Activated naive CD8-positive, alpha-beta T cell treated with anti-CD3 and anti-CD28 coated beads for 36 hours (primary cell): ENCODE measurements at regions not wholly inside any gene's neighbourhood (a gene's known extent, or its start where the extent isn't known, plus 50 kb on each side); places are given as distances from the start of the nearest gene placed in this dataset.

Experiments
- DNase-seq: peaks from one replicate; pipeline ENCODE4 v3.0.0; 2021
- H3K27ac Mint-ChIP-seq: one replicate; pipeline ENCODE4 v1.8.0; 2022; ENCODE audit warnings: mild to moderate bottlenecking, moderate library complexity, mixed read lengths
- H3K27me3 Mint-ChIP-seq: one replicate; pipeline ENCODE4 v1.8.0; 2022; ENCODE audit warnings: mild to moderate bottlenecking, mixed read lengths
- H3K36me3 Mint-ChIP-seq: one replicate; pipeline ENCODE4 v1.8.0; 2021; ENCODE audit warnings: mild to moderate bottlenecking, mixed read lengths
- H3K4me1 Mint-ChIP-seq: one replicate; pipeline ENCODE4 v1.8.0; 2021; ENCODE audit warnings: mixed read lengths
- H3K4me3 Mint-ChIP-seq: one replicate; pipeline ENCODE4 v1.8.0; 2022; ENCODE audit warnings: mild to moderate bottlenecking, moderate library complexity, mixed read lengths
- H3K9me3 Mint-ChIP-seq: one replicate; pipeline ENCODE4 v1.8.0; 2022; ENCODE audit warnings: mixed read lengths

DNA sequence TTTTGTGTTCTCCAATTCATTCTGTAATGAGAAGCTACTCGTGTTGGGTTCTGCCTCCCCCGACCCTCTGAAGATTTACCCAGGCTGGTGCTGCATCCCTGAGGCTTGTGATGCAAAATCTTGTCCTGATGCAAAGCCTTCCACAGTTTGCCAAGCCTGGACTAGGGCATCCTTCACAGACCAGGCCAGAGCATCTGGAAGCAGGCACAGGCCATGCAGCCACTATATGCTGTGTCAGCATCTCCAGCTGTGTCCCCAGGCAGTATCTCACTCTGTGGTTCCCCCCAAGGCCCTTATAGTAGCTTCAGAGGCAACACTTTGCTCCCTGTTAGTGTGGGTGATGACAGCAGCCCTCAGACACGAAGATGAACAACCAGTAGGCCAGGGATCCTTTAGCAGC lies 77.3 kb upstream of the RCN1 start:
- Mint-ChIP-seq H3K4me1 (no peaks in the 10 kb centered on the region), H3K9me3 (no peaks in the 10 kb centered on the region), H3K36me3 (no peaks in the 10 kb centered on the region), H3K4me3 (no peak overlapping the region), H3K27ac (no peak overlapping the region), H3K27me3 (peaks cover 18% of the 10 kb centered on the region)
- DNase-seq = no peak

DNA sequence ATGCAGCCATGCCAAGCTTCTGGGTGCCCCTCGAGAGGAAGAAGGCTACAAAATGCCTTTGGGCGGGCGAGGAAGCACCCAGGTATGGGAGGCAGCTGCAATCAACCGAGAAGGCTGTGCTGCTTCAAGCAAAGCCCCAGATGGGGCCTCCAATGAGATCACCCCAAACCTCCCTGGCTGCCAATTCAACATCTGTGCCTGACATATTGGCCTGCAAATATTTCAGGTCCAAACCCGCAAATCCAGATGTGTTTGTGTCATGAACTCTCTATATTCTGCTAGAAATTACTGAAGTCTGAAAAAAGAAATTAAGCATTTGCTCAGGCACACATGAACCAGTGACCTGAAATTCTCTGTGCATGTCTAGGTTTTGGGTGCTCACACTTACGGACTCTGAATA lies 78.8 kb upstream of the RCN1 start:
- Mint-ChIP-seq H3K9me3 (no peaks in the 10 kb centered on the region), H3K4me3 (no peak overlapping the region), H3K36me3 (no peaks in the 10 kb centered on the region), H3K4me1 (no peaks in the 10 kb centered on the region), H3K27me3 (peaks cover 28% of the 10 kb centered on the region), H3K27ac (no peak overlapping the region)
- no peak for DNase-seq

DNA sequence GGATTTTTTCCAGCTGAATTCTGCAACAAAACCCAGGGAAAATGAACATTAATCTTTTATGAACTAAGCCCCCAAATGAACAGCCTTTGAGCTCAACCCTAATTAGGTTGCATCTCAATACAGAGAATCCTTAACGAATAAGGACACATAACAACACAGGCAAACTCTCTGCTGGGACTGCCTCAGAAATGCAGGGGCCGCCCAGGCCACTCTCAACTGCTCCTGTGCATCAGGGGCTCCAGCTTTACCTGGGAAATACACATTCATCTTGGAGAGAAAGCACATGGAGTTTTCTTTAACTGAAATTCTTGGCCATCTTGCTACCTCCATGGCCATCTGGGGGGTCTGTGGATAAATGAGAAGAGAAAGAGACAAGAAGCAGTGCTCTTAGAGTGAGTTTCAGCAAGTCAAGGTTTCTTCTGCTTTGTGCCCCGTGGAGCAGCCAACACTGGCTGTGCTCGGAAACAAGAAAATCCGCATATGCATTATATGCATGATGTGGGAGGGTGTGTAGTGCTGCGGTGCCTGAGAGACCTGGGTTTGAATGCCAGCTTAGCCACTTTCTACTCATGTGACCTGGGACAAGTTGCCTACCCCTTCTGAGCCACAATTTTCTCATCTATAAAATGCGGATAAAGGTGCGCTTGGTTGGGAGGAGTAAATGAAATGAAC lies 81.9 kb upstream of the RCN1 start:
- H3K27ac Mint-ChIP-seq = no peak overlapping the region
- H3K9me3 Mint-ChIP-seq = no peaks in the 10 kb centered on the region
- no peak for DNase-seq
- H3K36me3 Mint-ChIP-seq = no peaks in the 10 kb centered on the region
- H3K4me1 Mint-ChIP-seq = peaks cover 2% of the 10 kb centered on the region
- no peak overlapping the region for H3K4me3 Mint-ChIP-seq
- peaks cover 28% of the 10 kb centered on the region for H3K27me3 Mint-ChIP-seq

DNA sequence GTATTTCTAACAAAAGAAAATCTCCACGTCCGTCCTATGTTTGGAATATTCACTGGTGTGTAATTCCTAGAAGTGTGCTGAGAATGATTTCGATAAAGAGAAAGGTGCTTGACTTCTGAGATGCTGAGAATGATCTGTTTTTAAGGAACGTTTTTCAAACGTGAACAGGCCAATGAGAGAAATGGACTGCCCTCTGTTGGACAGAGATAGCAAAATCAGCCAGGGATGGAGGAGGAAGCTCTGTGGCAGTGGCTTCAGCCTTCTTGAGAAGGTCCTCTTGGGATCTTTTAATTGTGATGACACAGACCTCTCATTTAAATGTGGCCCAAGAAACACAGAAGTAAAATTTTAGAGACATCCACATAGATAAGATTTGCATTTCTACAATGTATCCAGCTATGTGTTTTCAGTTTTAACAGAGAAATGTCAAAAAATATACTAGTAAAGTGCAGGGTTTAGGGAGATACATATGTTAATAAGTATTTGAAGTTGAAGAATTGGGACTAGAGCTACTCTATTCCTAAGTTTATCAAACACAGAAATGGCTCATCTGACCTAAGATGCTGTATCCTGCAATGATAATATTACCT lies 84.0 kb upstream of the RCN1 start:
- Mint-ChIP-seq H3K27me3 (peaks cover 30% of the 10 kb centered on the region), H3K4me1 (peaks cover 2% of the 10 kb centered on the region), H3K36me3 (no peaks in the 10 kb centered on the region), H3K27ac (no peak overlapping the region), H3K4me3 (no peak overlapping the region), H3K9me3 (no peaks in the 10 kb centered on the region)
- DNase-seq = no peak

DNA sequence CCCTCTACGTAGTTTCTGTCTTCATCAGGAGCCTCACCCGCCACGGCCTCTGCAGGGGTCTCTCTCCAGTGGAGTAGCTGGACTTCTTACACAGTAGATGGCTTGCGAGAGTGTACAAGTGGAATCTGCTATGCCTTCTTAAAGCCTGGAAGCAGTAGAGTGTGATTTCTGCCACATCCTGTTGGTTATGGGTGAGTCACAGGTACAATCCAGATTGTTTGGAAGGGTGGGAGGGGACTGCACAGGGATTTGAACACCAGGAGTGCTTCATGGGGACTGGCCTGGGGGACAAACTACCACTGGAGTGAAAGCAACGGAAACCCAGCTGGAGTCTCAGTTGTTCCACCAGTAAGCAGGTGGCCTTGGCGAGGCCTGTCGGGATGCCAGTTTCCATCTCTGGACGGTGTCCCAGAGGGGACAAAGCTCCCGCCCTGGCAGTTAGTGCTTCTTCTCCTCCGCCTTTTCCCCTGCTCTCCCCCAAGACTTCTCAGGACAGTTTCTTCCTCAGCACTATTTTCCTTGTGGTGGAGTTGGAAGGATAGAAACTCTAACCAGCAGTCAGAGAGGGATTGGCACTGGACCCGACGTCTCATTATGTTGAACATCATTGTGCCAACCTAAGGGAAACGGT lies 85.0 kb upstream of the RCN1 start:
- peaks cover 2% of the 10 kb centered on the region for H3K4me1 Mint-ChIP-seq
- no peak overlapping the region for H3K4me3 Mint-ChIP-seq
- no peaks in the 10 kb centered on the region for H3K9me3 Mint-ChIP-seq
- no peak overlapping the region for H3K27ac Mint-ChIP-seq
- no peak for DNase-seq
- H3K36me3 Mint-ChIP-seq = no peaks in the 10 kb centered on the region
- H3K27me3 Mint-ChIP-seq = peaks cover 27% of the 10 kb centered on the region

DNA sequence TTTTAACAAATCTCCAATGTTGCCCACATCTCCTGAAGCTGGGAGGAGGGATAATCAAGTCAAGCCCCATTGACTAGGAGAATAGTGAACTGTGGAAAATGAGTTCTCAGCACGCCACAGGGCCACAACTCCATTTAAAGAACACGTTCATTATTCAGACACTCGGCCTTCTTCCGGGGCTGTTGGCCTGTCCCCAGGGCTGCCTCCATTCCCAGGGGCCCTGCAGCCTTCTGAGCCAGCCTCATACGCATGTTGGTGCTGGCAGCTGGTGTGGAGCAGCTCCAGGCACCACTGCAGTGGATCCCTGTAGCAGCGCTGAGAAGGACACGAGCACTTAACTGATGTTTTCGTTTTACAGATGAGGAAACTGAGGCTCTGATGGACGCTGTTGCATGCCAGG lies 87.5 kb upstream of the RCN1 start:
- H3K27me3 Mint-ChIP-seq = peaks cover 20% of the 10 kb centered on the region
- no peak overlapping the region for H3K4me3 Mint-ChIP-seq
- peaks cover 2% of the 10 kb centered on the region for H3K4me1 Mint-ChIP-seq
- no peaks in the 10 kb centered on the region for H3K9me3 Mint-ChIP-seq
- no peaks in the 10 kb centered on the region for H3K36me3 Mint-ChIP-seq
- H3K27ac Mint-ChIP-seq = no peak overlapping the region
- no peak for DNase-seq

DNA sequence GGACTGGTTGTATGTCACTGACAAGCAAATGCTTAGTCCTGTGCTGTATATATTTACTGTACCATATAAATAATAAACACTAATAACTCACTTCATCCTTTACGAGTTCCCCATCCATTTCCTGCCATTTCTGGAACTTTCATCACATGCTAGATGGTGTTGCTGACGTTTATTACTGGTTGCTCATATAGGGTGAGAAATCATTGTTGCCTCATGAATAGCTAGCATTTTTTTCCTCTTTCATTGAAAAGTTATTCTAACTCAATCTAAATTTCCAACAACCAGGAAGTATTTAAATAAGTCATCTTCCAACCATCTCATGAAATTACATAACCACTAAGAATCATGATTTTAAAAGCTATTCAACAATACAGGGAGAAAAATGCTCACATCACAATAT lies 88.6 kb upstream of the RCN1 start:
- Mint-ChIP-seq H3K27ac (no peak overlapping the region), H3K4me3 (no peak overlapping the region), H3K36me3 (no peaks in the 10 kb centered on the region), H3K4me1 (peaks cover 2% of the 10 kb centered on the region), H3K27me3 (peaks cover 18% of the 10 kb centered on the region), H3K9me3 (no peaks in the 10 kb centered on the region)
- no peak for DNase-seq

DNA sequence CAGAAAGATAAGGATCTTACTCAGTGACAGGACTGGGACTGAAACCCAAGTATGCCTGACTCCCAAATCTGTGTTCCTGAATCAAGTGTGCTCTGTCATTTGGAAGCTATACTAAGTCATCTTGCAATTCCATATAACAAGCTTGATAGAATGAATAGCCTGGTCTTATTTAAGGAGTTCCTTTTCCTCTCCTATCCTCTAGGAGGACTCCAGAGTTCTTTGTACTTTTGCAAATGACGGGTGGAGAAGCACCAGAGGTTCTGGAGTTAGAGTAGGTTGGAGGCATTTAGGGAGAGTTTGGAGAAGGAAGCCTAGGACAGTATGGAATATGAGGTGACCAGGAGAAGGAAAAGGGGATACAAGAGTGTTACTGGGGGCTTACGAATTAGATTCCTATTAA lies 92.9 kb upstream of the RCN1 start:
- Mint-ChIP-seq H3K4me1 (peaks cover 9% of the 10 kb centered on the region), H3K27ac (no peak overlapping the region), H3K36me3 (no peaks in the 10 kb centered on the region), H3K9me3 (no peaks in the 10 kb centered on the region), H3K4me3 (no peak overlapping the region), H3K27me3 (peaks cover 12% of the 10 kb centered on the region)
- DNase-seq = no peak

DNA sequence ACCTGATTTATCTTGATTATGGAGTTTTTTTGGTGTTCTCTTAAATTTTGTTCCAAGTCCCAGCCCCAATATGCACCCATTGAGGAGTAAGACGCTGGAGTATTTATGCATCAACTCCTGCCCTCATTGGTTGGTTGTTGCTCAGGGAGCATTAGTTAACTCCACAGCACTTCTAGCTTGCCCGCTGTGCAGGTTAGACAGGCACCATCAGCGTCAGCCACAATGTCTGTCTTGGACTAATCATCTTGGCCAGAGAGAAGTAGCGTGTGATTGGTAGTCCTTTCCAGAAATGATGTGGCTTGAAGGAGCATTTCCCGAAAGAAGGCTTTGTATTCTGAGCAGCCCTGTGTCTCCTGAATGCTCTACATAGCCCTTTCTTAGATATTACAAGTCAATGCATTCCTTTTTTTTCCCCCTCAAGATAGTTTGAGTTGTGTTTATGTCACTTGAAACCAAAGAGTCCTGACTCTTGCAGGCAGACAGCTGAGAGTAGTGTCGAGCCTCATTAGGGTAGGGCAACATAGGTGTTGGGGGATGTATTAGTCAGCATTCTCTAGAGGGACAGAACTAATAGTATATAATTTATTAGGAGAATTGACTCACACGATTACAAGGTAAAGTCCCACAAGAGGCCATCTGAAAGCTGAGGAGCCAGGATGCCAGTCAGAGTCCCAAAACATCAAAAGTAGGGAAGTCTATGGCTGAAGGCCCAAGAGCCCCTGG lies 94.6 kb upstream of the RCN1 start:
- no peak overlapping the region for H3K27ac Mint-ChIP-seq
- H3K36me3 Mint-ChIP-seq = no peaks in the 10 kb centered on the region
- no peak for DNase-seq

DNA sequence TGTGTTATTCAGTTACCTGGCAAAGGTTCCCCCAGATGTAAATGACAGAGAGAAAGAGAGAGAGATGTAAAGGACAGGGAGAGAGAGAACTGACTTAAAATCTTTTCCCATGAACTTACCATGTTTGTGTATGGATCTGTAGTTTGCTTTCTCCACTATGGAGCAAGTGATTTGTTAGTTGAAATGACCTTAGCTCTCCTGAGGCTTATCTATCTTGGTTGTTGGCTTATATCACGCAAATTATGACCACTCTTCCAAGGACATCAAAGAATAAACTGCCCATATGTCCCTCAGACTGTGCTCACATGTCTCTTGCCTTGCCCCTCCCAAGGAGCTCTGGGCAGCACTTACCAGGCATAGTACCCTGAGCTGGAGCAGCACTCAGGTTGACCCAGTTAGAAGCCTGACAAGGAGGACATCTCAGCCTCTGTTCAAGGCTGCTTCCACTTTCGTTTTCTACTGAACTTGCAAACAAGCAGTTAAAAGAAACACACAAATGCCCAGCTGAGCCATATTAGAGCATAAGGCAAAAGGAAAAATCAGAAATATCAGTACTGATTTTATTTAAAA lies 95.3 kb upstream of the RCN1 start:
- H3K27me3 Mint-ChIP-seq = peaks cover 8% of the 10 kb centered on the region
- peak overlapping the region; percentile 29 for H3K4me3 Mint-ChIP-seq
- peak overlapping the region; percentile 30 for H3K27ac Mint-ChIP-seq
- peaks cover 9% of the 10 kb centered on the region for H3K4me1 Mint-ChIP-seq
- no peaks in the 10 kb centered on the region for H3K9me3 Mint-ChIP-seq
- H3K36me3 Mint-ChIP-seq = no peaks in the 10 kb centered on the region
- DNase-seq = no peak

More for the DNA sequence above, 94.6 kb upstream of the RCN1 start:
- no peak overlapping the region for H3K4me3 Mint-ChIP-seq
- peaks cover 9% of the 10 kb centered on the region for H3K4me1 Mint-ChIP-seq
- H3K27me3 Mint-ChIP-seq = peaks cover 8% of the 10 kb centered on the region
- H3K9me3 Mint-ChIP-seq = no peaks in the 10 kb centered on the region

DNA sequence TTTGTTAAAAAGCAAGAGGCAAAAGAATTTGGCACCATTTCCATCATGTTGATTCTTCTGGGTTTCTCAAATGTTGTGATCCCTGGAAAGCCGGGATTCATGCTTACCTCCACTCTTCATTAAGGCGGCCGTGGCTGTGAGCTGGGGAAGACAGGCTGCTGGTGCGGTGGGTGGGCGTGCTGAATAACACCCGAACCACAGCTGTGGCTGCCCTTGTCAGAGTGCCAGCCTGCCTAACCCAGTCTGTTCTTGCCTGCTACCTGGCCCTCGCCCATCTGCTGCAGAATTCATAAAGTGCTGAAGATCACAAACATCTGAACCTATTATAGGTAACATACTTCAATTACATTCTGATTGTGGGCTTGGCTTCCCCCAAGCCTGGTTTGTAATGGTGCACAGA lies 95.8 kb upstream of the RCN1 start:
- H3K9me3 Mint-ChIP-seq = no peaks in the 10 kb centered on the region
- no peaks in the 10 kb centered on the region for H3K36me3 Mint-ChIP-seq
- no peak for DNase-seq
- peaks cover 4% of the 10 kb centered on the region for H3K27me3 Mint-ChIP-seq
- no peak overlapping the region for H3K27ac Mint-ChIP-seq
- no peak overlapping the region for H3K4me3 Mint-ChIP-seq
- H3K4me1 Mint-ChIP-seq = peaks cover 9% of the 10 kb centered on the region

GRCh38 chr11:31987118-31988005 lies 103.5 kb upstream of the RCN1 start:
- H3K4me1 Mint-ChIP-seq = no peaks in the 10 kb centered on the region
- no peaks in the 10 kb centered on the region for H3K9me3 Mint-ChIP-seq
- H3K4me3 Mint-ChIP-seq = no peak overlapping the region
- DNase-seq = peak; percentile 8
- H3K27ac Mint-ChIP-seq = no peak overlapping the region
- peaks cover 48% of the 10 kb centered on the region for H3K27me3 Mint-ChIP-seq
- H3K36me3 Mint-ChIP-seq = no peaks in the 10 kb centered on the region

- no peak overlapping the region for H3K4me3 Mint-ChIP-seq
- H3K4me1 Mint-ChIP-seq = no peaks in the 10 kb centered on the region
- no peak for DNase-seq
- H3K27ac Mint-ChIP-seq = no peak overlapping the region
- peaks cover 54% of the 10 kb centered on the region for H3K27me3 Mint-ChIP-seq
- no peaks in the 10 kb centered on the region for H3K9me3 Mint-ChIP-seq
- no peaks in the 10 kb centered on the region for H3K36me3 Mint-ChIP-seq
Measured at GRCh38 chr11:31986201-31986889, 104.5 kb upstream of the RCN1 start.

GRCh38 chr11:31981457-31981856 lies 109.4 kb upstream of the RCN1 start:
- Mint-ChIP-seq H3K27me3 (peaks cover 53% of the 10 kb centered on the region), H3K36me3 (no peaks in the 10 kb centered on the region), H3K27ac (no peak overlapping the region), H3K4me3 (no peak overlapping the region), H3K4me1 (no peaks in the 10 kb centered on the region), H3K9me3 (peaks cover 4% of the 10 kb centered on the region)
- no peak for DNase-seq
